ENCODE measurements at regions not wholly inside any gene's neighbourhood (a gene's known extent, or its start where the extent isn't known, plus 50 kb on each side); places are given as distances from the start of the nearest gene placed in this dataset.

- Histone ChIP-seq H3K4me3 (no peak overlapping the region), H3K4me1 (peaks cover 0 to 14% (median 7%) of the 10 kb centered on the region in 4 donors), H3K27ac (no peak overlapping the region), H3K36me3 (no peaks in the 10 kb centered on the region), H3K27me3 (no peaks in the 10 kb centered on the region), H3K9me3 (no peaks in the 10 kb centered on the region)
- DNase-seq, result peak; percentile 75 to 85
- TF ChIP-seq, protein P1, sequence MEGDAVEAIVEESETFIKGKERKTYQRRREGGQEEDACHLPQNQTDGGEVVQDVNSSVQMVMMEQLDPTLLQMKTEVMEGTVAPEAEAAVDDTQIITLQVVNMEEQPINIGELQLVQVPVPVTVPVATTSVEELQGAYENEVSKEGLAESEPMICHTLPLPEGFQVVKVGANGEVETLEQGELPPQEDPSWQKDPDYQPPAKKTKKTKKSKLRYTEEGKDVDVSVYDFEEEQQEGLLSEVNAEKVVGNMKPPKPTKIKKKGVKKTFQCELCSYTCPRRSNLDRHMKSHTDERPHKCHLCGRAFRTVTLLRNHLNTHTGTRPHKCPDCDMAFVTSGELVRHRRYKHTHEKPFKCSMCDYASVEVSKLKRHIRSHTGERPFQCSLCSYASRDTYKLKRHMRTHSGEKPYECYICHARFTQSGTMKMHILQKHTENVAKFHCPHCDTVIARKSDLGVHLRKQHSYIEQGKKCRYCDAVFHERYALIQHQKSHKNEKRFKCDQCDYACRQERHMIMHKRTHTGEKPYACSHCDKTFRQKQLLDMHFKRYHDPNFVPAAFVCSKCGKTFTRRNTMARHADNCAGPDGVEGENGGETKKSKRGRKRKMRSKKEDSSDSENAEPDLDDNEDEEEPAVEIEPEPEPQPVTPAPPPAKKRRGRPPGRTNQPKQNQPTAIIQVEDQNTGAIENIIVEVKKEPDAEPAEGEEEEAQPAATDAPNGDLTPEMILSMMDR (IDR thresholded peaks at IDR 0.05), result no peak
- intact Hi-C loops (cut with DNase I; ENCODE audit: low total_unique reads), result no loop called here
These were observed 50.8 kb upstream of the MAF start for GRCh38 chr16:79651363-79651762.
